OCI-LY1 (cell line): ENCODE measurements at regions not wholly inside any gene's neighbourhood (a gene's known extent, or its start where the extent isn't known, plus 50 kb on each side); places are given as distances from the start of the nearest gene placed in this dataset.

ENCODE experiments used
- H2AFZ ChIP-seq: fragments of 200-600 bp; sonication (generic), shearing (Covaris generic); 2 replicates; pipeline ENCODE4 v1.6.0; 2014; ENCODE audit warnings: antibody characterized with exemption, mild to moderate bottlenecking, low read length
- H3F3A ChIP-seq: fragments of 200-600 bp; sonication (generic), shearing (Covaris generic); 2 replicates; pipeline ENCODE4 v1.6.0; 2014; ENCODE audit warnings: mild to moderate bottlenecking, antibody characterized with exemption, low read length, moderate library complexity; ENCODE audit not compliant: insufficient read depth
- H3K27ac ChIP-seq: fragments of 200-600 bp; sonication (generic); 2 replicates; pipeline ENCODE4 v1.5.1; 2014; ENCODE audit warnings: low read length, mixed run types, mild to moderate bottlenecking, low read depth; ENCODE audit not compliant: poor library complexity, severe bottlenecking
- H3K27me3 ChIP-seq: fragments of 200-600 bp; sonication (generic); 2 replicates; pipeline ENCODE4 v1.6.0; 2014; ENCODE audit warnings: antibody characterized with exemption, mild to moderate bottlenecking, low read length, moderate library complexity; ENCODE audit not compliant: insufficient read depth
- H3K36me3 ChIP-seq: fragments of 200-600 bp; sonication (generic); 2 replicates; pipeline ENCODE4 v1.6.1; 2014; ENCODE audit warnings: mild to moderate bottlenecking, antibody characterized with exemption, low read length, moderate library complexity, mixed read lengths; ENCODE audit not compliant: insufficient read depth
- H3K4me1 ChIP-seq: fragments of 200-600 bp; sonication (generic); 2 replicates; pipeline ENCODE4 v1.5.1; 2014; ENCODE audit warnings: mild to moderate bottlenecking, low read length, moderate library complexity; ENCODE audit not compliant: insufficient read depth, severe bottlenecking
- H3K4me2 ChIP-seq: fragments of 200-600 bp; sonication (generic), shearing (Covaris generic); 2 replicates; pipeline ENCODE4 v1.6.1; 2014; ENCODE audit warnings: low read length
- H3K4me3 ChIP-seq: fragments of 200-600 bp; sonication (generic); 2 replicates; pipeline ENCODE4 v1.5.1; 2014; ENCODE audit warnings: low read length, low read depth, mild to moderate bottlenecking, mixed read lengths; ENCODE audit not compliant: poor library complexity, severe bottlenecking
- H3K79me2 ChIP-seq: fragments of 200-600 bp; shearing (Covaris generic); 2 replicates; pipeline ENCODE4 v1.6.1; 2016; ENCODE audit warnings: mixed run types, low read length, mixed read lengths; ENCODE audit not compliant: insufficient read depth
- H3K9ac ChIP-seq: fragments of 200-600 bp; sonication (generic), shearing (Covaris generic); 2 replicates; pipeline ENCODE4 v1.6.1; 2014; ENCODE audit warnings: mild to moderate bottlenecking, low read length, mixed read lengths
- H3K9me2 ChIP-seq: fragments of 200-600 bp; sonication (generic), shearing (Covaris generic); 2 replicates; pipeline ENCODE4 v1.6.1; 2014; ENCODE audit warnings: low read depth, mild to moderate bottlenecking, low read length, mixed read lengths
- H3K9me3 ChIP-seq: fragments of 200-600 bp; shearing (Covaris generic); 2 replicates; pipeline ENCODE4 v1.6.1; 2014; ENCODE audit warnings: low read length, mixed read lengths
- H4K20me1 ChIP-seq: fragments of 200-600 bp; sonication (generic), shearing (Covaris generic); 2 replicates; pipeline ENCODE4 v1.6.0; 2016; ENCODE audit warnings: mild to moderate bottlenecking, low read length; ENCODE audit not compliant: insufficient read depth
- CTCF ChIP-seq: fragments of 200-600 bp; sonication (generic), shearing (Covaris generic); IDR thresholded peaks from 2 replicates; pipeline ENCODE4 v1.5.1; 2017; ENCODE audit warnings: mild to moderate bottlenecking, antibody characterized with exemption, low read length, moderate library complexity, mixed read lengths
- EZH2 ChIP-seq: fragments of 200-600 bp; sonication (generic), shearing (Covaris generic); IDR thresholded peaks from 2 replicates; pipeline ENCODE4 v1.8.0; 2017; ENCODE audit warnings: borderline replicate concordance, mixed run types, mild to moderate bottlenecking, antibody characterized with exemption, low read length, moderate library complexity, mixed read lengths

DNA sequence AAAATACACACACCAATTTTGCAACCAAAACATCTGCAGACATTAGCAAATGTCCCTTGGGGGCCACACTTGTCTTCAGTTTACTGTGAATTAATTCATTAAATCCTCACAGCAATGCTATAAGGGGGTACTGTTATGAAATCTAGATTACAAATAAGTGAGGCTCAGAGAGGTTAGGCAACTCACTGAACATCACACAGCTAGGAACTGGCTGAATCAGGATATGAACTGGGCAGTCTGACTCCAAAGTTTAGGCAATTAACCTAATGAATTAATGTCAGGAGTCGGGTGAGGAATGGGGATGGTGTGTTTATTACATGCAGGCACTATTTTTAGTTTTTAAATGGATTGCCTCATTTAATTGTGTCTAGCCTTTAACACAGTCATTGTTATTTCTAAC lies 305.7 kb upstream of the XYLT1 start:
- TF ChIP-seq CTCF (no peak), EZH2 (no peak)
- no peaks in the 10 kb centered on the region for H3F3A ChIP-seq
- H4K20me1 ChIP-seq: no peaks in the 10 kb centered on the region
- H3K9me3 ChIP-seq: no peaks in the 10 kb centered on the region
- no peak overlapping the region for H3K4me3 ChIP-seq
- no peaks in the 10 kb centered on the region for H3K9me2 ChIP-seq
- H3K9ac ChIP-seq: no peak overlapping the region
- no peaks in the 10 kb centered on the region for H3K36me3 ChIP-seq
- H3K4me1 ChIP-seq: no peaks in the 10 kb centered on the region
- no peak overlapping the region for H3K4me2 ChIP-seq
- H3K27ac ChIP-seq: no peak overlapping the region
- H3K27me3 ChIP-seq: no peaks in the 10 kb centered on the region
- H3K79me2 ChIP-seq: no peaks in the 10 kb centered on the region
- no peak overlapping the region for H2AFZ ChIP-seq

DNA sequence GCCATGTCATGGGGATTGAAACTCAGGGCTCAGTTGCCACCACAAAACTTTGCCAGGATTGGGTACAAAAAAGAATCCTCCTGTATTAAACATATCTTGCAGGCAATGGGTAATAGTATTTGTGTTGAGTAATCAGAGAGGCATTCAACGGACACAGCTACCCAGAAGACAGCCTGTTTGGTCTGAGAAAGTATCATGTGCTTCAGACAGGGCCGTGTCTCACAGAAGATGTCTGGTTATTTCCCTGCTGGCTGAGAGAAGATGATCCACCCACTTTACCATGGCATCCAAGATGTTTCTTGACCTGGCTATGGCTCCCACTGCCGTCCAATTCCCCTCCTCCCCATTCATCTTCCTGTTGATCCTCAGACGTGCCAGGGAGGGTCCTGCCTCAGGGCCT lies 304.3 kb upstream of the XYLT1 start:
- H3K27ac ChIP-seq: no peak overlapping the region
- no peaks in the 10 kb centered on the region for H3K9me2 ChIP-seq
- H3K9me3 ChIP-seq: no peaks in the 10 kb centered on the region
- H3K4me2 ChIP-seq: no peak overlapping the region
- H3K4me1 ChIP-seq: no peaks in the 10 kb centered on the region
- no peak overlapping the region for H3K4me3 ChIP-seq
- no peaks in the 10 kb centered on the region for H3K79me2 ChIP-seq
- no peaks in the 10 kb centered on the region for H3K27me3 ChIP-seq
- H3K36me3 ChIP-seq: no peaks in the 10 kb centered on the region
- H3K9ac ChIP-seq: no peak overlapping the region
- TF ChIP-seq CTCF: no peak
- TF ChIP-seq EZH2: no peak
- no peaks in the 10 kb centered on the region for H4K20me1 ChIP-seq
- H2AFZ ChIP-seq: no peak overlapping the region
- H3F3A ChIP-seq: no peaks in the 10 kb centered on the region

DNA sequence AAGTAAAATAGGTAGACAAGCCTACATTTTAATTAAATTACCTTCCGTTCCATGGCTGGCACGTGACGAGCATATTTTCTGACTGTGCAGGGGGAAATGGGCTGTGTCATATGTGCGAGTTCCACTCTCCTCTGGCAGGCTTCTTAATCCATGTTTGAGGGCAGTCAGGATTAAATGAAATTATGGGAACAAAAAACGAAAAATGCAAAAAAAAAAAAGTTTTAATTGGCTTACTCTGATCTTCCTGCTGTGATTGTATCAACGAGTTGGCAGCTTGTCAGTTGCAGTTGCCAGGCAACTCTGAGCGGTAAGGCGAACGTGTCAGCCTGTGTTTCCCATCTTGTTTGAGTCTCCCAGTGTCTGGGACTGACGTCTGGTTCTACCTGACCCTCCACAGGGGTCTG lies 302.9 kb upstream of the XYLT1 start:
- Histone ChIP-seq H4K20me1 (no peaks in the 10 kb centered on the region), H3K9me3 (no peaks in the 10 kb centered on the region), H2AFZ (no peak overlapping the region), H3K9ac (no peak overlapping the region), H3K36me3 (no peaks in the 10 kb centered on the region), H3K4me1 (no peaks in the 10 kb centered on the region), H3K27ac (no peak overlapping the region), H3K4me3 (no peak overlapping the region), H3K27me3 (no peaks in the 10 kb centered on the region), H3K9me2 (no peaks in the 10 kb centered on the region), H3F3A (no peaks in the 10 kb centered on the region), H3K4me2 (no peak overlapping the region), H3K79me2 (no peaks in the 10 kb centered on the region)
- no peak for TF ChIP-seq CTCF
- no peak for TF ChIP-seq EZH2
